Pancreas (tissue), 10 donors: ENCODE measurements at regions not wholly inside any gene's neighbourhood (a gene's known extent, or its start where the extent isn't known, plus 50 kb on each side); places are given as distances from the start of the nearest gene placed in this dataset.
"Not testable (repeated sequence)": the region's sequence is repeated elsewhere in the genome, so short reads cannot be mapped to it uniquely, and the experiment has no call there.

Experiments
- ATAC-seq, 4 donors: fragments of 200-7000 bp; cut with Tn5 transposase; one replicate each; pipeline versions ENCODE4 v1.8.0 to v1.9.1; 2020; ENCODE audit warnings: mild to moderate bottlenecking in 4 of 4, moderate library complexity in 4 of 4
- DNase-seq, 6 donors: peaks; one replicate each; pipeline ENCODE4 v3.0.0-alpha.2; 2020
- FAIRE-seq: peaks from 2 replicates; lab custom pipeline; 2012; peaks lifted over from hg19 to GRCh38; lab: Jason Lieb, UNC
- H3K27ac ChIP-seq, 4 donors: fragments of 200-600 bp; sonication (generic); 1 replicate in 3 of 4; 2 replicates in 1 of 4; pipeline versions ENCODE4 v1.5.0 to v1.8.0; 2020
- H3K27me3 ChIP-seq, 4 donors: fragments of 200-600 bp; one replicate each; pipeline ENCODE4 v1.8.0; 2021
- H3K36me3 ChIP-seq, 3 donors: fragments of 200-600 bp; sonication (generic) in 1 of 3; one replicate each; pipeline versions ENCODE4 v1.5.0 to v1.8.0; 2020 to 2021
- H3K4me1 ChIP-seq, 3 donors: fragments of 200-600 bp; one replicate each; pipeline ENCODE4 v1.8.0; 2021
- H3K4me3 ChIP-seq, 4 donors: fragments of 200-600 bp; sonication (generic) in 2 of 4; one replicate each; pipeline versions ENCODE4 v1.5.0 to v1.8.0; 2020 to 2021
- H3K9me3 ChIP-seq, 4 donors: fragments of 200-600 bp; one replicate each; pipeline ENCODE4 v1.8.0; 2021
- CTCF ChIP-seq, 4 donors: fragments of 200-600 bp; sonication (generic) in 3 of 4; IDR thresholded peaks; one replicate each; pipeline versions ENCODE4 v1.5.0 to v1.8.0; 2021; ENCODE audit warnings: antibody characterized with exemption in 4 of 4
- WGBS, 2 donors: extraction: QIAGEN DNeasy Blood & Tissue Kit; methylation state at CpG; one replicate each; pipeline ENCODE4 v1.1.7; 2013; 5-methylcytosine and 5-hydroxymethylcytosine counted together
- intact Hi-C, 3 donors: fragments of 100-400 bp; cut with DNase I; formaldehyde crosslinking; loops; one replicate each; pipeline versions ENCODE4 v1.11.1 to v1.14.2; 2022
- donor health status: healthy with polysubstance abuse.
- donor health status: DM: no; HTN: no; CAD: no; lungs with moderate emphysema.
- donor health status: DM: no; HTN: no; CAD: no.
- donor health status: control.
- donor health status: control.
- donor health status: Bipolar disorder and iron deficiency.
- donor health status: DM: yes; HTN: yes; CAD: no.
- donor health status: DM: no; HTN: no; CAD: no.
- donor health status: DM: no; HTN: no; CAD: no.
- donor health status: DM: yes; HTN: yes; CAD: no.

- DNase-seq (peak in 4 of 6 donors; percentile 19 to 74 (median 50)), ATAC-seq (peak; percentile 63 to 99 (median 92)), FAIRE-seq (no peak)
- Histone ChIP-seq H3K27ac (no peak overlapping the region), H3K36me3 (no peaks in the 10 kb centered on the region), H3K9me3 (no peaks in the 10 kb centered on the region), H3K4me3 (no peak overlapping the region), H3K4me1 (no peaks in the 10 kb centered on the region), H3K27me3 (no peaks in the 10 kb centered on the region)
- TF ChIP-seq CTCF (IDR thresholded peaks at IDR 0.05), result no peak
- intact Hi-C loops, result no loop called here
Observed at GRCh38 chr1:30461640-30462039, 261.7 kb downstream of the MATN1 start.

GRCh38 chr1:30460661-30461060, 262.7 kb downstream of the MATN1 start:
- ATAC-seq, result no peak

DNA sequence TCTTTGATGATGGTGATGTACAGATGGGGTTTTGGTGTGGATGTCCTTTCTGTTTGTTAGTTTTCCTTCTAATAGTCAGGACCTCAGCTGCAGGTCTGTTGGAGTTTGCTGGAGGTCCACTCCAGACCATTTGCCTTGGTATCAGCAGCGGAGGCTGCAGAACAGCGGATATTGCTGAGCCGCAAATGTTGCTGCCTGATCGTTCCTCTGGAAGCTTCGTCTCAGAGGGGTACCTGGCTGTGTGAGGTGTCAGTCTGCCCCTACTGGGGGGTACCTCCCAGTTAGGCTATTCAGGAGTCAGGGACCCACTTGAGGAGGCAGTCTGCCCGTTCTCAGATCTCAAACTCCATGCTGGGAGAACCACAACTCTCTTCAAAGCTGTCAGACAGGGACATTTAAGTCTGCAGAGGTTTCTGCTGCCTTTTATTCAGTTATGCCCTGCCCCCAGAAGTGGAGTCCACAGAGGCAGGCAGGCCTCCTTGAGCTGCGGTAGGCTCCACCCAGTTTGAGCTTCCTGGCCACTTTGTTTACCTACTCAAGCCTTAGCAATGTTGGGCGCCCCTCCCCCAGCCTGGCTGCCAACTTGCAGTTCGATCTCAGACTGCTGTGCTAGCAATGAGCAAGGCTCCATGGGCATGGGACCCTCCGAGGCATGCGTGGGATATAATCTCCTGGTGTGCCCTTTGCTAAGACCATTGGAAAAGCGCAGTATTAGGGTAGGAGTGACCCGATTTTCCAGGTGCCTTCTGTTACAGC, 264.5 kb downstream of the MATN1 start:
- H3K9me3 ChIP-seq, ATAC-seq, H3K4me1 ChIP-seq, H3K4me3 ChIP-seq, FAIRE-seq, DNase-seq, H3K27ac ChIP-seq, intact Hi-C loops, H3K36me3 ChIP-seq, H3K27me3 ChIP-seq: not testable (repeated sequence)
- 72 to 81% methylated on average over 13 of the region's 13 CpGs for WGBS, 2 donors

More at GRCh38 chr1:30460661-30461060, 262.7 kb downstream of the MATN1 start:
- Histone ChIP-seq H3K4me3 (no peak overlapping the region), H3K27me3 (no peaks in the 10 kb centered on the region), H3K4me1 (no peaks in the 10 kb centered on the region), H3K27ac (no peak overlapping the region), H3K36me3 (no peaks in the 10 kb centered on the region), H3K9me3 (no peaks in the 10 kb centered on the region)
- no peak for TF ChIP-seq CTCF (IDR thresholded peaks at IDR 0.05)
- no peak for DNase-seq
- FAIRE-seq, result no peak
- intact Hi-C loops, result no loop called here
- 65 to 81% methylated on average over 1 of the region's 1 CpG for WGBS, 2 donors

GRCh38 chr1:30452925-30453324, 270.5 kb downstream of the MATN1 start:
- Histone ChIP-seq H3K27ac (no peak overlapping the region), H3K27me3 (no peaks in the 10 kb centered on the region), H3K36me3 (no peaks in the 10 kb centered on the region), H3K9me3 (no peaks in the 10 kb centered on the region), H3K4me1 (no peaks in the 10 kb centered on the region), H3K4me3 (no peak overlapping the region)
- 93 to 97% methylated on average over 2 of the region's 2 CpGs for WGBS, 2 donors
- no peak for ATAC-seq
- TF ChIP-seq CTCF (IDR thresholded peaks at IDR 0.05), result no peak
- DNase-seq, result no peak
- no peak for FAIRE-seq
- intact Hi-C loops, result no loop called here

GRCh38 chr1:30452170-30452569, 271.2 kb downstream of the MATN1 start:
- no peaks in the 10 kb centered on the region for H3K27me3 ChIP-seq
- TF ChIP-seq CTCF (IDR thresholded peaks at IDR 0.05), result no peak
- intact Hi-C loops, result no loop called here
- H3K4me1 ChIP-seq, result no peaks in the 10 kb centered on the region
- 46 to 54% methylated on average over 2 of the region's 2 CpGs for WGBS, 2 donors
- H3K4me3 ChIP-seq, result no peak overlapping the region
- H3K9me3 ChIP-seq, result no peaks in the 10 kb centered on the region
- H3K27ac ChIP-seq, result no peak overlapping the region
- FAIRE-seq, result no peak
- no peaks in the 10 kb centered on the region for H3K36me3 ChIP-seq
- DNase-seq, result no peak
- no peak for ATAC-seq
